LNCAP (cell line): ENCODE measurements at regions not wholly inside any gene's neighbourhood (a gene's known extent, or its start where the extent isn't known, plus 50 kb on each side); places are given as distances from the start of the nearest gene placed in this dataset.

ENCODE experiments used
- TF ChIP-seq, protein P1 (sequence below): fragments of 450-650 bp; IDR thresholded peaks from 2 replicates; pipeline ENCODE4 v1.5.1; 2017; ENCODE audit warnings: mild to moderate bottlenecking

DNA sequence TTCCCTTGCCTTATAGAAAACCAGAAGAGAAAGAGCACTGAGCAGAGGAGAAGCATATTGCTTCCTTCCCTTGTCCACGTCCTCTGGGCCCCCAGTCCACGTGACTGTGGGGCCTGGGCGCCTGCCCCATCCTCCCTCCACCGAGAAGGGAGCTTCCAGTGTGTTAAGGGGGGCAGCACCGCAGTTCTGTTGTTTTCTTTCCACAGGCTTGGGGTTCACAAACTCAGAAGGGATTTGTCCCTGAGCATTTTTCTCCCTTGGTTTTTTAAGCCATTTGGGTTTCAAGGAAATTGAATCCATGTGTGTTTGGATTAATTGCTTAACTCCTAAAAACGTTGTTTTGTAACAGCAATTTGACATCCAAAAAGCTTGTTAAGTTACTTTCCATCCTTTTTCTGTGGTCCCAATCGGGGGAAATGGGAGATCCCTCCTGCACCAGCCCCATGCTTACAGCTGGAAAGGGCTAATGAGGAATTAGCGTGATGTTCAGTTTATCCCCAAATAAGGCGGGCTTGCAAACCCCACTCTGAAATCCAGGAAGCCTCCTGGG lies 347.5 kb upstream of the TNRC6C start:
- TF ChIP-seq, protein P1, sequence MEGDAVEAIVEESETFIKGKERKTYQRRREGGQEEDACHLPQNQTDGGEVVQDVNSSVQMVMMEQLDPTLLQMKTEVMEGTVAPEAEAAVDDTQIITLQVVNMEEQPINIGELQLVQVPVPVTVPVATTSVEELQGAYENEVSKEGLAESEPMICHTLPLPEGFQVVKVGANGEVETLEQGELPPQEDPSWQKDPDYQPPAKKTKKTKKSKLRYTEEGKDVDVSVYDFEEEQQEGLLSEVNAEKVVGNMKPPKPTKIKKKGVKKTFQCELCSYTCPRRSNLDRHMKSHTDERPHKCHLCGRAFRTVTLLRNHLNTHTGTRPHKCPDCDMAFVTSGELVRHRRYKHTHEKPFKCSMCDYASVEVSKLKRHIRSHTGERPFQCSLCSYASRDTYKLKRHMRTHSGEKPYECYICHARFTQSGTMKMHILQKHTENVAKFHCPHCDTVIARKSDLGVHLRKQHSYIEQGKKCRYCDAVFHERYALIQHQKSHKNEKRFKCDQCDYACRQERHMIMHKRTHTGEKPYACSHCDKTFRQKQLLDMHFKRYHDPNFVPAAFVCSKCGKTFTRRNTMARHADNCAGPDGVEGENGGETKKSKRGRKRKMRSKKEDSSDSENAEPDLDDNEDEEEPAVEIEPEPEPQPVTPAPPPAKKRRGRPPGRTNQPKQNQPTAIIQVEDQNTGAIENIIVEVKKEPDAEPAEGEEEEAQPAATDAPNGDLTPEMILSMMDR: no peak

DNA sequence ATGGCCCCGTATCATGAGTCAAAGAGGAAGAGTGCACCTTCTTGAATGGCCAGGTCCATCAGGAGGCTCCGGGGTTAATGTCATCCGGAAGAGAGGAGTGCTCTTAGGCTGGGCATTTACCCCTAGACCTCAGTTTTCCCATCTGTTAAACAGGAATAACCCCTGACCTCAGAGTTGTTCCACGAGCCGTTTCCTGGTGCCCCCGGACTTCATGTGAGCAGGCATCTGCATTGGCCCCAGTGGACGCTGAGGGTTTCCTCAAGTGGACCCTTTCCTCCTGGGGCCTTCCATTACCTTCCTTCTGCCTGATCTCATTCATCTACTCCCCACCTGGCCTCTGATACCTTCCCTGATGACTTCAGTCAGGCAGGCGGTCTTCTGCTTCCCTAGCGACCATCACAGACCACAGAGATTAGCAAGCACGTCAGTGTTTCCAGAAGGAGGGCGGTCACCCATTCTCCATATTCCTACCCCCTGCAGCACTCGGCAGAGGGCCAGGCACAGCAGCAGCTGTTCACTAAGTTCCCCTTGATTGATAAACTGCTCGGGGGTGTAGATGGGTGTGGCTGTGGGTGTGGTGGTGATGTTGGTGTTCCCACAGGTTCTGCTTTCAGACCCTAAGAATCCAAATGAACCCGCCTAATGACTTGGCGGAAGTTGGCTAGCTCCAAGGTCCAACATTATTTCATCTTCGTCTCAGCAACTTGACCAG lies 346.6 kb upstream of the TNRC6C start:
- TF ChIP-seq, protein P1: no peak

GRCh38 chr17:77613218-77613617 lies 345.3 kb upstream of the TNRC6C start:
- TF ChIP-seq, protein P1: no peak

DNA sequence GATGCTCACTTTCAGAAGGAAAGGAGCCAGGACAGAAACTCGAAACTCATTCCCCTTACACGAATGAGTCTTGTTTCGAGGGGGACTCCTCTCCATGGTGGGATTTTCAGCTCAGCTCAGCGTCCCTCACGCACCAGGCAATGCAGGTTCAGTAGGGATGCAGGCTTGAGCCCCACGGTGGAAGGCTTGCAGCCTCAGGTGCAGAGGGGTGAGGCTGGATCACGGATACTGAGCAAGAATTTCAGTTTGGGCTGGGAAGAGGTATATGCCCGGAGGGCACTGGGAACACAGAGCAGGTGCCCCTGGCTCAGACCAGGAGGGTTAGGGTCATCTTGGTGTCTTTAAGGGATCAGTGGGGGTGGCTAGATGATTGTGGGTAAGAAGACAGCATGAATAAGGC lies 344.9 kb upstream of the TNRC6C start:
- TF ChIP-seq, protein P1: no peak

- TF ChIP-seq, protein P1: no peak
These were observed 342.7 kb upstream of the TNRC6C start for GRCh38 chr17:77615703-77616253.

DNA sequence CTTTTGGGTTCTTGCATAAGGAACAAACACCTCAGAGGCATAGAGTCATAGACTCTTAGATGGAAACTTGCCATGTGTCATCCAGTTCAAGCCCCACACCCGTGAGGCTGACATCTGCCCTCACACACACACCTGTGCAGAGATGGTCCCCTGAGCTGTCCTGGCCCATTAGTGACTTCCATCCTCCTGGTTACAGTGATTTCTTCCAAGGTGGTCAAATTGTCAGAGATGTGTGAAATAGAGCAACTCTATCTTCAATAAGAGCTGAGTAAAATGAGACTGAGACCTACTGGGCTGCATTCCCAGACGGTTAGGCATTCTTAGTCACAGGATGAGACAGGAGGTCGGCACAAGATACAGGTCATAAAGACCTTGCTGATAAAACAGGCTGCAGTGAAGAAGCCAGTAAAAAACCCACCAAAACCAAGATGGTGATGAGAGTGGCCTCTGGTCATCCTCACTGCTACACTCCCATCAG lies 342.2 kb upstream of the TNRC6C start:
- TF ChIP-seq, protein P1: no peak

DNA sequence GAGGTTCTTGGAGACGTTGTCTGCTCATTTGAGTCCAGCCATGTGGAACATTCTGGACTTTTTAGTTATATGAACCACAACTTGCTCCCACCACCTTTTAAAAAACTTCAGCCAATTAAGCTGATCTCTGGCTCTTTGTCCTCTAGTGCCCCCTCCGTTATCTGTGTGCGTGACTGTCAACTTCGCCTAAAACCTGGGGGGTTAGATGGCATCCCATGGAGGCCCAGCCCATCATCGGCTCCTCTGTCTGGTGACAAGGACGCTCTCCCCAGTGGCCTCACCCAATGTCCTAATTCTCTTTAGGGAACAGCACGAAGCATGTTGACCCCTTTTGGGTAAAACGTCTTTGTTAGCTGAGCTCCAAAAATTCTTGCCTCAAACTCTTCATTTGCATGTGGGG lies 341.0 kb upstream of the TNRC6C start:
- TF ChIP-seq, protein P1: no peak
